ENCODE measurements at regions not wholly inside any gene's neighbourhood (a gene's known extent, or its start where the extent isn't known, plus 50 kb on each side); places are given as distances from the start of the nearest gene placed in this dataset.
"Not testable (repeated sequence)": the region's sequence is repeated elsewhere in the genome, so short reads cannot be mapped to it uniquely, and the experiment has no call there.

GRCh38 chr4:130747842-130748241 lies 1651.9 kb downstream of the C4orf33 start:
- no peak overlapping the region for H2AK5ac ChIP-seq (ENCODE audit: low read depth, low read length)
- H3K23ac ChIP-seq (ENCODE audit: low read depth, low read length, poor library complexity) = no peak overlapping the region
- no peak overlapping the region for H2BK5ac ChIP-seq (ENCODE audit: low read length)
- no peak overlapping the region for H2BK15ac ChIP-seq (ENCODE audit: low read length)
- H3K4me2 ChIP-seq (ENCODE audit: insufficient read depth, low read length, poor library complexity, severe bottlenecking) = no peak overlapping the region
- H3K79me1 ChIP-seq (ENCODE audit: low read depth, low read length) = no peaks in the 10 kb centered on the region
- H3K9me3 ChIP-seq (replicated peaks in 1 of 2; ENCODE audit: control insufficient read depth in 2 of 2, insufficient read depth in 1 of 2, low read depth in 1 of 2, low read length in 2 of 2) = no peaks in the 10 kb centered on the region
- no peak overlapping the region for H3K18ac ChIP-seq (ENCODE audit: low read length)
- H3K9ac ChIP-seq (ENCODE audit: low read depth, low read length, poor library complexity) = no peak overlapping the region
- no peak overlapping the region for H2AFZ ChIP-seq (ENCODE audit: low read length)
- H3K36me3 ChIP-seq (replicated peaks in 1 of 2; ENCODE audit: control insufficient read depth in 2 of 2, insufficient read depth in 2 of 2, low read length in 2 of 2) = no peaks in the 10 kb centered on the region
- H3K27ac ChIP-seq (replicated peaks; ENCODE audit: low read length) = no peak overlapping the region
- no peak overlapping the region for H4K91ac ChIP-seq (ENCODE audit: low read depth, low read length, poor library complexity)
- no peaks in the 10 kb centered on the region for H3K27me3 ChIP-seq (ENCODE audit: control insufficient read depth in 3 of 3, insufficient read depth in 3 of 3, low read depth in 1 of 3, low read length in 3 of 3)
- WGBS, 2 donors (ENCODE audit: extremely low coverage in 2 of 2, insufficient read length in 2 of 2, insufficient replicate concordance in 1 of 2) = no CpG with 5 or more reads among the region's 1 CpG
- H3K14ac ChIP-seq (ENCODE audit: low read length) = no peak overlapping the region
- H3K4ac ChIP-seq (ENCODE audit: low read length) = no peak overlapping the region
- no peak for DNase-seq (ENCODE audit: low spot score)
- no peaks in the 10 kb centered on the region for H3K4me1 ChIP-seq (ENCODE audit: control insufficient read depth in 2 of 2, insufficient read depth in 1 of 2, low read depth in 1 of 2, low read length in 2 of 2)
- no peak overlapping the region for H3K4me3 ChIP-seq (ENCODE audit: low read length in 2 of 2)
- H4K8ac ChIP-seq (ENCODE audit: low read depth, low read length) = no peak overlapping the region
- H2BK12ac ChIP-seq (ENCODE audit: low read length) = no peak overlapping the region
- no peak overlapping the region for H2BK120ac ChIP-seq (ENCODE audit: low read depth, low read length)

- no CpG with 5 or more reads among the region's 2 CpGs for WGBS, 2 donors (ENCODE audit: extremely low coverage in 2 of 2, insufficient read length in 2 of 2, insufficient replicate concordance in 1 of 2)
- no peak overlapping the region for H4K91ac ChIP-seq (ENCODE audit: low read depth, low read length, poor library complexity)
- H3K14ac ChIP-seq (ENCODE audit: low read length) = no peak overlapping the region
- no peak overlapping the region for H2AFZ ChIP-seq (ENCODE audit: low read length)
- no peak overlapping the region for H3K4me2 ChIP-seq (ENCODE audit: insufficient read depth, low read length, poor library complexity, severe bottlenecking)
- H3K23ac ChIP-seq (ENCODE audit: low read depth, low read length, poor library complexity) = no peak overlapping the region
- no peak for DNase-seq (ENCODE audit: low spot score)
- no peak overlapping the region for H4K8ac ChIP-seq (ENCODE audit: low read depth, low read length)
- H2BK5ac ChIP-seq (ENCODE audit: low read length) = no peak overlapping the region
- H2BK120ac ChIP-seq (ENCODE audit: low read depth, low read length) = no peak overlapping the region
- no peak overlapping the region for H3K18ac ChIP-seq (ENCODE audit: low read length)
- H3K9me3 ChIP-seq (replicated peaks in 1 of 2; ENCODE audit: control insufficient read depth in 2 of 2, insufficient read depth in 1 of 2, low read depth in 1 of 2, low read length in 2 of 2) = no peaks in the 10 kb centered on the region
- no peak overlapping the region for H2BK12ac ChIP-seq (ENCODE audit: low read length)
- no peak overlapping the region for H3K27ac ChIP-seq (replicated peaks; ENCODE audit: low read length)
- H3K9ac ChIP-seq (ENCODE audit: low read depth, low read length, poor library complexity) = no peak overlapping the region
- H2AK5ac ChIP-seq (ENCODE audit: low read depth, low read length) = no peak overlapping the region
- no peak overlapping the region for H3K4ac ChIP-seq (ENCODE audit: low read length)
- no peaks in the 10 kb centered on the region for H3K27me3 ChIP-seq (ENCODE audit: control insufficient read depth in 3 of 3, insufficient read depth in 3 of 3, low read depth in 1 of 3, low read length in 3 of 3)
- H3K36me3 ChIP-seq (replicated peaks in 1 of 2; ENCODE audit: control insufficient read depth in 2 of 2, insufficient read depth in 2 of 2, low read length in 2 of 2) = no peaks in the 10 kb centered on the region
- no peak overlapping the region for H3K4me3 ChIP-seq (ENCODE audit: low read length in 2 of 2)
- H3K79me1 ChIP-seq (ENCODE audit: low read depth, low read length) = no peaks in the 10 kb centered on the region
- no peak overlapping the region for H2BK15ac ChIP-seq (ENCODE audit: low read length)
- H3K4me1 ChIP-seq (ENCODE audit: control insufficient read depth in 2 of 2, insufficient read depth in 1 of 2, low read depth in 1 of 2, low read length in 2 of 2) = no peaks in the 10 kb centered on the region
These were observed 1658.0 kb downstream of the C4orf33 start for GRCh38 chr4:130753926-130754325.

- no peak overlapping the region for H2BK12ac ChIP-seq (ENCODE audit: low read length)
- H2AFZ ChIP-seq (ENCODE audit: low read length) = no peak overlapping the region
- no peak overlapping the region for H3K4ac ChIP-seq (ENCODE audit: low read length)
- H2BK5ac ChIP-seq (ENCODE audit: low read length) = no peak overlapping the region
- H4K8ac ChIP-seq (ENCODE audit: low read depth, low read length) = no peak overlapping the region
- H2BK120ac ChIP-seq (ENCODE audit: low read depth, low read length) = no peak overlapping the region
- H3K27me3 ChIP-seq (ENCODE audit: control insufficient read depth in 3 of 3, insufficient read depth in 3 of 3, low read depth in 1 of 3, low read length in 3 of 3) = no peaks in the 10 kb centered on the region
- H3K79me1 ChIP-seq (ENCODE audit: low read depth, low read length) = no peaks in the 10 kb centered on the region
- H4K91ac ChIP-seq (ENCODE audit: low read depth, low read length, poor library complexity) = no peak overlapping the region
- H3K27ac ChIP-seq (replicated peaks; ENCODE audit: low read length) = no peak overlapping the region
- H3K4me3 ChIP-seq (ENCODE audit: low read length in 2 of 2) = no peak overlapping the region
- WGBS, 2 donors (ENCODE audit: extremely low coverage in 2 of 2, insufficient read length in 2 of 2, insufficient replicate concordance in 1 of 2) = no CpG with 5 or more reads among the region's 1 CpG
- no peak overlapping the region for H3K4me2 ChIP-seq (ENCODE audit: insufficient read depth, low read length, poor library complexity, severe bottlenecking)
- no peak overlapping the region for H3K14ac ChIP-seq (ENCODE audit: low read length)
- DNase-seq (ENCODE audit: low spot score) = no peak
- no peak overlapping the region for H2AK5ac ChIP-seq (ENCODE audit: low read depth, low read length)
- H3K36me3 ChIP-seq (replicated peaks in 1 of 2; ENCODE audit: control insufficient read depth in 2 of 2, insufficient read depth in 2 of 2, low read length in 2 of 2) = no peaks in the 10 kb centered on the region
- H3K9me3 ChIP-seq (replicated peaks in 1 of 2; ENCODE audit: control insufficient read depth in 2 of 2, insufficient read depth in 1 of 2, low read depth in 1 of 2, low read length in 2 of 2) = no peaks in the 10 kb centered on the region
- no peaks in the 10 kb centered on the region for H3K4me1 ChIP-seq (ENCODE audit: control insufficient read depth in 2 of 2, insufficient read depth in 1 of 2, low read depth in 1 of 2, low read length in 2 of 2)
- no peak overlapping the region for H3K23ac ChIP-seq (ENCODE audit: low read depth, low read length, poor library complexity)
- H3K18ac ChIP-seq (ENCODE audit: low read length) = no peak overlapping the region
- H3K9ac ChIP-seq (ENCODE audit: low read depth, low read length, poor library complexity) = no peak overlapping the region
- H2BK15ac ChIP-seq (ENCODE audit: low read length) = no peak overlapping the region
These were observed 1664.3 kb downstream of the C4orf33 start for GRCh38 chr4:130760246-130760645.

DNA sequence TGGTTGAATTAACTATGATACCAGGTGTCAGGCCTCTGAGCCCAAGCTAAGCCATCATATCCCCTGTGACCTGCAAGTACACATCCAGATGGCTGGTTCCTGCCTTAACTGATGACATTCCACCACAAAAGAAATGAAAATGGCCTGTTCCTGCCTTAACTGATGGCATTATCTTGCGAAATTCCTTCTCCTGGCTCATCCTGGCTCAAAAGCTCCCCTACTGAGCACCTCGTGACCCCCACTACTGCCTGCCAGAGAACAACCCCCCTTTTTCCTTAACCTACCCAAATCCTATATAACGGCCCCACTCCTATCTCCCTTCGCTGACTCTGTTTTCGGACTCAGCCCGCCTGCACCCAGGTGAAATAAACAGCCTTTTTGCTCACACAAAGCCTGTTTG lies 1671.4 kb downstream of the C4orf33 start:
- not testable (repeated sequence) for H3K4me2 ChIP-seq (ENCODE audit: insufficient read depth, low read length, poor library complexity, severe bottlenecking); H3K14ac ChIP-seq (ENCODE audit: low read length); H3K4me1 ChIP-seq (ENCODE audit: control insufficient read depth in 2 of 2, insufficient read depth in 1 of 2, low read depth in 1 of 2, low read length in 2 of 2); H2BK12ac ChIP-seq (ENCODE audit: low read length); H3K27ac ChIP-seq (replicated peaks; ENCODE audit: low read length); H3K9me3 ChIP-seq (replicated peaks in 1 of 2; ENCODE audit: control insufficient read depth in 2 of 2, insufficient read depth in 1 of 2, low read depth in 1 of 2, low read length in 2 of 2); H2AFZ ChIP-seq (ENCODE audit: low read length); H4K91ac ChIP-seq (ENCODE audit: low read depth, low read length, poor library complexity); H3K4me3 ChIP-seq (ENCODE audit: low read length in 2 of 2); H2AK5ac ChIP-seq (ENCODE audit: low read depth, low read length); H2BK120ac ChIP-seq (ENCODE audit: low read depth, low read length); H3K27me3 ChIP-seq (ENCODE audit: control insufficient read depth in 3 of 3, insufficient read depth in 3 of 3, low read depth in 1 of 3, low read length in 3 of 3); H3K9ac ChIP-seq (ENCODE audit: low read depth, low read length, poor library complexity); H3K79me1 ChIP-seq (ENCODE audit: low read depth, low read length); H3K36me3 ChIP-seq (replicated peaks in 1 of 2; ENCODE audit: control insufficient read depth in 2 of 2, insufficient read depth in 2 of 2, low read length in 2 of 2); H3K23ac ChIP-seq (ENCODE audit: low read depth, low read length, poor library complexity); H3K18ac ChIP-seq (ENCODE audit: low read length); H4K8ac ChIP-seq (ENCODE audit: low read depth, low read length); H2BK15ac ChIP-seq (ENCODE audit: low read length); DNase-seq (ENCODE audit: low spot score); H3K4ac ChIP-seq (ENCODE audit: low read length); H2BK5ac ChIP-seq (ENCODE audit: low read length)
- 100% methylated on average over 1 of the region's 6 CpGs; no CpG with 5 or more reads in 1 of the 2 donors for WGBS, 2 donors (ENCODE audit: extremely low coverage in 2 of 2, insufficient read length in 2 of 2, insufficient replicate concordance in 1 of 2)

Data from neuronal stem cell (in vitro differentiated cells).